ENCODE measurements at regions not wholly inside any gene's neighbourhood (a gene's known extent, or its start where the extent isn't known, plus 50 kb on each side); places are given as distances from the start of the nearest gene placed in this dataset.

- in situ Hi-C loops (cut with HindIII; ENCODE audit: low pct_ligation_motif_present, low sequenced_read_pairs) = no loop called here
- Histone ChIP-seq H3K4me3 (ENCODE audit: low read depth, low read length) (no peak overlapping the region), H3K27me3 (replicated peaks) (no peaks in the 10 kb centered on the region), H3K27ac (no peak overlapping the region), H3K36me3 (replicated peaks) (no peaks in the 10 kb centered on the region)
- DNase-seq = no peak
- no peak for TF ChIP-seq CTCF (IDR thresholded peaks at IDR 0.05; ENCODE audit: low read depth, low read length, missing control alignments)
Measured at GRCh38 chr2:177063331-177063730, 149.3 kb upstream of the HNRNPA3 start.

GRCh38 chr2:177064422-177064821, 148.2 kb upstream of the HNRNPA3 start:
- DNase-seq = no peak
- no peak for TF ChIP-seq CTCF (IDR thresholded peaks at IDR 0.05; ENCODE audit: low read depth, low read length, missing control alignments)
- H3K36me3 ChIP-seq (replicated peaks) = no peaks in the 10 kb centered on the region
- in situ Hi-C loops (cut with HindIII; ENCODE audit: low pct_ligation_motif_present, low sequenced_read_pairs) = no loop called here
- H3K27me3 ChIP-seq (replicated peaks) = no peaks in the 10 kb centered on the region
- no peak overlapping the region for H3K4me3 ChIP-seq (ENCODE audit: low read depth, low read length)
- H3K27ac ChIP-seq = no peak overlapping the region

GRCh38 chr2:177068967-177069366, 143.6 kb upstream of the HNRNPA3 start:
- no peak for DNase-seq
- Histone ChIP-seq H3K4me3 (ENCODE audit: low read depth, low read length) (no peak overlapping the region), H3K36me3 (replicated peaks) (no peaks in the 10 kb centered on the region), H3K27ac (no peak overlapping the region), H3K27me3 (replicated peaks) (no peaks in the 10 kb centered on the region)
- no peak for TF ChIP-seq CTCF (IDR thresholded peaks at IDR 0.05; ENCODE audit: low read depth, low read length, missing control alignments)
- in situ Hi-C loops (cut with HindIII; ENCODE audit: low pct_ligation_motif_present, low sequenced_read_pairs) = no loop called here

- H3K36me3 ChIP-seq (replicated peaks) = no peaks in the 10 kb centered on the region
- H3K4me3 ChIP-seq (ENCODE audit: low read depth, low read length) = no peak overlapping the region
- no peak overlapping the region for H3K27ac ChIP-seq
- H3K27me3 ChIP-seq (replicated peaks) = no peaks in the 10 kb centered on the region
- no peak for DNase-seq
- in situ Hi-C loops (cut with HindIII; ENCODE audit: low pct_ligation_motif_present, low sequenced_read_pairs) = no loop called here
- no peak for TF ChIP-seq CTCF (IDR thresholded peaks at IDR 0.05; ENCODE audit: low read depth, low read length, missing control alignments)
Measured at GRCh38 chr2:177072090-177072489, 140.5 kb upstream of the HNRNPA3 start.

GRCh38 chr2:177073611-177074010, 139.0 kb upstream of the HNRNPA3 start:
- in situ Hi-C loops (cut with HindIII; ENCODE audit: low pct_ligation_motif_present, low sequenced_read_pairs) = no loop called here
- TF ChIP-seq CTCF (IDR thresholded peaks at IDR 0.05; ENCODE audit: low read depth, low read length, missing control alignments) = no peak
- H3K36me3 ChIP-seq (replicated peaks) = no peaks in the 10 kb centered on the region
- no peaks in the 10 kb centered on the region for H3K27me3 ChIP-seq (replicated peaks)
- DNase-seq = no peak
- no peak overlapping the region for H3K4me3 ChIP-seq (ENCODE audit: low read depth, low read length)
- no peak overlapping the region for H3K27ac ChIP-seq

GRCh38 chr2:177074099-177074710, 138.4 kb upstream of the HNRNPA3 start:
- Histone ChIP-seq H3K27me3 (replicated peaks) (no peaks in the 10 kb centered on the region), H3K4me3 (ENCODE audit: low read depth, low read length) (no peak overlapping the region), H3K27ac (no peak overlapping the region), H3K36me3 (replicated peaks) (no peaks in the 10 kb centered on the region)
- TF ChIP-seq CTCF (IDR thresholded peaks at IDR 0.05; ENCODE audit: low read depth, low read length, missing control alignments) = no peak
- in situ Hi-C loops (cut with HindIII; ENCODE audit: low pct_ligation_motif_present, low sequenced_read_pairs) = no loop called here
- DNase-seq = no peak
